ENCODE measurements at regions not wholly inside any gene's neighbourhood (a gene's known extent, or its start where the extent isn't known, plus 50 kb on each side); places are given as distances from the start of the nearest gene placed in this dataset.
A peak's percentile ranks its signal among the peaks of the same experiment; 100 is the strongest.

DNA sequence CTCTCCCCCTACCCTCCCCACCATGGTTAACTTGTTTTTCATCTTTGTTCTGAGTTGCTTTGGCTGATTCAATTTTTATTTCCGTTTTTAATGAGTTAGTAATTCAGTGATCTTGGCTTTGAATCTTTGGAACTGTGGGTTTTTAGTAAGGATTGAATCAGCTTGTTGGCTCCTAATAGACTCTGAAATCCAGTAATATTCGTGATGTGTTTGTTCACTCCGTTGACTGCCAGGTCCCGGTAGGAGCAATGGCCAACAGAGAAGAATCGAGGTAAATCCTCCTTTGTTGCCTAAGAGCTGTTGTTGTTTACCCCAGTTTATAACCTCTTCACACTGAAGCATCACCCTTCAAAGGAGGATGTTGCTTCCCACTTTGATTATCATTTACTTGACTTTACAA is 92.7 kb downstream of the PCSK1 start:
- no peak for DNase-seq (ENCODE audit: low spot score)

- no peak for DNase-seq (ENCODE audit: low spot score)
These were observed 93.2 kb downstream of the PCSK1 start for GRCh38 chr5:96339862-96340261.

DNA sequence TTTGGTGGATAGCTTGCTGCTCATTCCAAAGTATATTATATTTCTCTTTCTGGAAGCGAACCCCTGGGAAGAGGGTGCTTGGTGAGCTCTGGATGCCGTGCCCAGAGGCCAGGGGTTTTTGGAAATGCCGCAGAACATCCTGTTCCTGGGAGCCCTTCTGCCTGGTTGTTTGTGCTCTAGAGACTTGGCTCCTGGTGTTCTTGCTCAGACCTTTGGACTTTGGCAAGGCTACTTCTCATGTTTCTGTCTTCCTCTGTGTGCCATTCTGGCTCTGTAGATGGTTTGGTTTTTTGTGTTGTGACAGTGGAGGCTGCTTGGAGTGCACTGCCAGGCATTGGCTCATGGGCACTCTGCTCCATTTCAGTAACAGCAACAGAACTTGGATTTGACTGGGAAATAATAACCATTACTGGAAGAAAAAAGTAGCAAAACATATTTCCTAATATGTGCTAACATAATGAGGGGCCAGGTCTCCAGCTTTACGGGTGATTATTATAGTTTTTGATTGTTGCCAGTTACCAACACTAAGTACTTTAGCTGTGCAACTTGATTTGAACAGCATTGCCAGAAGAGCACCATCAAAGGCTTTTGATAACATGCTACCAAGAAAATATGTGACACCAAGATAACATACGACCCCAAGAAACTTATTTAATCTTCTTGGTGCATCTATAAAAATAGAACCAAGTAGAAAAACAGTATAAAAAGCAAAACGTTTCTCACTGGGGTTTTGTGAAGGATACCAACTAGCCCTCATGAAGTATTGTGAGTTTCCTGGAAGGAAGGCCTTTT is 94.2 kb downstream of the PCSK1 start:
- no peak for DNase-seq (ENCODE audit: low spot score)

GRCh38 chr5:96338091-96338490 is 95.0 kb downstream of the PCSK1 start:
- DNase-seq (ENCODE audit: low spot score): no peak

GRCh38 chr5:96337048-96337781 is 95.8 kb downstream of the PCSK1 start:
- no peak for DNase-seq (ENCODE audit: low spot score)

DNA sequence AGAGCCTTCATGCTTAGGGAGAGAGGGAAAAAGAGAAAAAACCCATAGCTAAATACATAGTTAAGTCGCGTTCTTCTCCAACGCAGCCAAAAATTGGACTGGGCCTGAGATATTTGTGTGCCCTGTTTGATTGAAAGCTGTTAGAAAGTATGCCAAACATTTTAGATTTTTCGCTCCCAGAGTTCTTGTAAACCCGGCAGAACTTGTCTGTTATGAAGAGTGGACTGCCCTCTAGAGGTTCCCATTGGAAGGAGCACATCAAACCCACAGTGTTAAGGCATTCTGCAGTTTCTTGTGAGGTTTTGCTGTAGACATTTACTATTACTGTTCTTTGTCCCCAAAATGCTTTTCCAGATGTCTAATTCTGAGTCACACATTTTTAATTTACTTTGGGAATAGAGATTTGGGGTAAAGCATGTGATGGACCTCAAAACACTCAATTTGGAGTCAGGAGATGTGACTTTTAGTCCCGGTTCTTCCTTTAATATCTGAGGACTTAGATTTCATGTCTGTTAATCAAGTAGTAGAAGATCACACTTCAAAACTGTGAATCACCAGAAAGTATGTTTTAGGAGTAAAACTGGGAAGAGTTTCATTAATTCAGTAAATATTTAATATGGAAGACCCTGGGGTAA is 96.6 kb downstream of the PCSK1 start:
- DNase-seq (ENCODE audit: low spot score): peak; percentile 46

GRCh38 chr5:96335873-96336272 is 97.2 kb downstream of the PCSK1 start:
- DNase-seq (ENCODE audit: low spot score): no peak

DNA sequence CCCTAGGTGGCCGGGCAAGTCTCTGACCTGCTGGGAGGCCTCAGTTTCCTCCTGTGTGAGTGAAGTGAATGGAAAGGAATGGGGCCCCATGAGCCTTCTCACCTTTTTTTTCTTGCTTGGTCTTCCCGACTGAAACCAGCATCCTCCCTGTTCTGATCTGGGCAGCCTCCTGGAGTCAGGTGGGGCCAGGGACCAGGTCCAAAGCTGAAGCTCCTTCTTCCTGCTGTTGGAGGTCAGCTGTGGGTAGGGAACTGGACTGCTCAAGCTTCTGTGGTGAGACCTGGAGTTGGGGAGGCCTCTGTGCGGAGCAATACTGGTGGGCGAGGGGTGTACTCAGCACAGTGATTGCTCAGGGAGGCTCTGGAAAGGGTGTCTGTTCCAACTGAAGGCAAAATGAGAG is 99.7 kb downstream of the PCSK1 start:
- DNase-seq (ENCODE audit: low spot score): no peak

DNA sequence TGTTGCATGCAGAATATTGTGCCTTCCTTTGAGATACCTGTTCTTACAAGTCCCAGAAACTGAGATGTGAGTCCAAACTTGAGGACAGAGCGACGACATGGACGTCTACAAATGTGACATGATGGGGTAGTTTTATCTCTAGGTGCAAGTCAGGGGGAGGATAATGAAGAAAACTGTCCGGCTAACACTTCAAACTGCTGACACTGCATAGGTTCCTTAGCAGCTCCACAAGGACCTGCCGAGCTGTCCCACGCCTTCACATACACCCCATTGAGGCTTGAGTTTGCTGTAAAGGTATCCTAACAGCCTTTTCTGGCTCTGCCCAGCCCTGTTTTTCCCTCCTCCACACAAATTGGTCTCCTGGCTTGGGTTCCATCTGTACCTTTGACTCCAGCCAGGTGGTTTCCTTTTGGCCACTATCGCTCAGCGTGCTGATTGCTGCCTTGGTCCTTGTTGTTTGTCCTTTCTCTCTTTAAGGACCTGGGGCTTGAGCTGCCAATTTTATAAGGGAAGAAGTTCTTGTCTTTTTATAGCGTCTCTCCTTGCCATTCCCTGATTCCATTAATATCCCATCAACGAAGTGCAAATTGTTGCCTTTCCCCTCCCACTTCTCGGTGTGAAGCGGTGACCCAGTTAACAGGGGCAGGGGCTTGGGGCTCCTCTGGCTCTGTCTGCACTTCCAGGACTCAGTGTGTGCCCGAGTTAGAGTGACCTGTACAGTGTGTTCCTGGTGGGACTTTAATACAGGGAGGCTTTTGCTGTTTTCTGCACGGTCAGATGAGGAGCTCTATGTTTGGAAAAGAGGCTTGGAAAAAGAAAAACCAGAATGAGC is 100.3 kb downstream of the PCSK1 start:
- no peak for DNase-seq (ENCODE audit: low spot score)

DNA sequence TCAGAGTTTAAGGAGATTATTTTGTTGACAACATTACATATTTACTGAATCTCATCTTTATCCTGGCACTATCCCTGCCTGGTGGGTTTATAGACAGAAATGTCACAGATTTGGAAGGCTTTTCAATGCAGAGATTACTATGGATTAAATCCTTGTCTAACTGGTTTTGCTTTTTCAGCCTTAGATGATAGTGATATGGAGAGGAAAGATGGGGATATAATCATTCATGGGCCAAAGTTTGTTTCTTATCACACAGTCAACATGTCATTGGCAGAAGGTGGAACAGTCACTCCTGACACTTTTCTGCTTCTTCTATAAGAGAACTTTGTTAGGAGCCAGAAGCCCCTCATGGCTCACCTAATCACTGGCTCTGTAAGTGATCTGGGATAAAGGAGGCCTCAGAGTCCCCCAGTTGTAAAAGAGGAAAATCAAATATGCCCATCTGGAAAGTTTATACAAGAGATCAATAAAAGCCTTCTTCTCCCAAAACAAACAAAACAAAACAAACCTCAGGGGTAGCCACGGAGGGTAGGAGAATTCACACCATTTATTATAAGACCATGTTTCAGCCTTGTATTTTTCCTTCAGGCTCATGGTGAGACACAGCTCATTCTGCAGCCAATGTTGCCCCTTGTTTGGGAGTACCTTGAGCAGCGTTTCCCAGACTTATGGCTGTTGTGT is 101.2 kb downstream of the PCSK1 start:
- no peak for DNase-seq (ENCODE audit: low spot score)

- DNase-seq (ENCODE audit: low spot score): no peak
These were observed 101.8 kb downstream of the PCSK1 start for GRCh38 chr5:96331210-96331609.

- no peak for DNase-seq (ENCODE audit: low spot score)
These were observed 102.4 kb downstream of the PCSK1 start for GRCh38 chr5:96330530-96331140.

- no peak for DNase-seq (ENCODE audit: low spot score)
These were observed 103.0 kb downstream of the PCSK1 start for GRCh38 chr5:96329886-96330529.

DNA sequence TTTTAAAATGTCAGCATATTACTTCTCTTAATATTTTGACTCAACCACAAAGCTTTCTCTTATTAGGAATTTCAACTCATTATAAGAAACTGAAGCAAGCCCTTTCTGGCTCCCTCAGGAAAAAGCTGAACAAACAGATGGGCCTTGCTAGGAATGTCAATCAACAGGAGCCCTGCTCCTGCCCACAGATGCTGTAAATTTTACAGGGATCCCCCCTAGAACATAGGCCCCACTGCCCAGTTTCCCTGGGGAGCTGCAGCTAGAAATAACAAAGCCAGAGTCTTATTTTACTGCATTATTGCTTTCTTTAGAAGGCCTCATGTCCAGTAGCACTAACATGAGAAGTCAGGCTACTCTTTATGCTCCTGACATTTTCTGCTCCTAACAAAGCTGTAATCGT is 103.8 kb downstream of the PCSK1 start:
- no peak for DNase-seq (ENCODE audit: low spot score)

DNA sequence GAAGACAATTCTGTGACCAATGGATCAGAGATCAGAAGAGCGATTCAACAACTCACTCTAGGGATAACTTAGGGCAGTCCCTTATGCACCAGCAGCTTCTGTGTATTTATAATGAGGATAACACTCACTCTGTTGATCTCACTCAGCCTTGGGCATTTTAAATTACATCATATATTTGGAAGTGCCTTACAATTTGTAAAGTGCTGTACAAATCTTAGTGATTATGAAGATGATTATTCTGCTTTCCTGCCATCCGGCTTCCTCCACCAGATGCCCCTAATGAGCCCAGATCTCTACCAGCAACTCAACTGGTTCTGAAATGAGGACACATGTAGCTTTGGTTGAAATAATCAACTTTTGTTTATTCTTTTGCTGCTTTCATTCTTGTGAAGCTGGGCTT is 105.3 kb downstream of the PCSK1 start:
- DNase-seq (ENCODE audit: low spot score): no peak

- DNase-seq (ENCODE audit: low spot score): no peak
These were observed 106.1 kb downstream of the PCSK1 start for GRCh38 chr5:96326902-96327301.

- no peak for DNase-seq (ENCODE audit: low spot score)
These were observed 108.3 kb downstream of the PCSK1 start for GRCh38 chr5:96324708-96325107.

GRCh38 chr5:96322865-96323264 is 110.2 kb downstream of the PCSK1 start:
- no peak for DNase-seq (ENCODE audit: low spot score)

DNA sequence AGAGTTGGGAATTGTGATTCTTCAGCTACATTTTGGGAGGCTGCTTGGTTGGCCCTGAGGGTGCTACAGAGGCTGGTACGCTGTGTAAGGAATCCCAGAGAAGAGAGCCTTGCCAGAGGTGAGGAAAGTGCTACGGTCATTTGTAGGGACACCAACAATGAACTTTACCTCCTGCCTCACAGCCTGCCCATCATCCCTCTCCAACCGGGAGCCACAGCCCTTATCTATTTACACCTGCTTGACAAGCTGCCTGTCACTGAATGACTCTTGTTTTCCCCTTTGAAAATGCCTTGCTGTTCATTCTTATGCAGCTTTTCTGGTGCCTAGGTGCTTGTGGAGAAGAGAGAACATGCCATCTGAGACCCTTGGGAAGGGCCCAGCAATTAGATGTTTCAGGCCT is 110.8 kb downstream of the PCSK1 start:
- DNase-seq (ENCODE audit: low spot score): no peak

DNA sequence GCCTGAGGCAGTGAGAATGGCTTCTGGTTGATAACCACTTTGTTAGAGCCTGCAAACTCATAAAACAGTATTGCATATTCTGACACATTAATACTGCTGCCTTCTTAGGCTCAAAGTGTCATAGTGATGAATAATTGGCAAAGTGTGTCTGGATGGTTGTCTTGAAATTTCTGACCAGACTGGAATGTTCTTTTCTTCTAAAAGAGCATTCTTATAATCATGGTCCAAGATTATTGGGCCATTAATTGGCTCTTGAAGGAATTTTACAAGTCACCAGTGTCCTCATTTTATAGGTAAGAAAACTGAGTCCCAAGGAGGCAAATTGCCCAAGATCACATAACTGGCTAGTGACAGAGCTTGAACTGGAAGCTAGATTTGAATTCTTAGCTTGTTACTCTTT is 111.7 kb downstream of the PCSK1 start:
- no peak for DNase-seq (ENCODE audit: low spot score)

DNA sequence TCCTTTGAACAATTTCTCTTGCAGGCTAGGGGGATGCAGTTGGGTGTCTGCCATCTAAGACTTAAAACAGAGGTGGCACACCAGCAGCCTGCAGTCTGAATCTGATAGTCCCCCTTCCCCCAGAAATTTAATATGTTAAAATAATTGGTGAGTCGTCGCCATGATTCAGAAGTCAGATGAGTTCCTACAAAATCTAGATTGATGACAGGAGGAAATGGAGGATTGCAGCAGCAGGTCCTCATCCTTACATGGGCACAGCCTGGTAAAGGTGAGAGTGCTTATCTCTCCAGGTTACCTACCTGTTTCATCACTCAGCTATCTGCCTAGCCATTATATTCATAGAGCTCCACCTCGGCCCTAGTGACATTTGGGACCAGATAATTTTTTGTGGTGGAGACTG is 112.3 kb downstream of the PCSK1 start:
- DNase-seq (ENCODE audit: low spot score): no peak
